Activated T-helper 1 cell treated with anti-CD3 and anti-CD28 coated beads, Interleukin-2, amount 50 U/mL, for 16 hours (primary cell): ENCODE measurements at regions not wholly inside any gene's neighbourhood (a gene's known extent, or its start where the extent isn't known, plus 50 kb on each side); places are given as distances from the start of the nearest gene placed in this dataset.

ENCODE experiments used
- DNase-seq, 2 donors: peaks; one replicate each; pipeline ENCODE4 v3.0.0-alpha.2; 2020; ENCODE audit warnings: low read depth in 1 of 2, low spot score in 1 of 2

GRCh38 chr13:31853643-31854326 is 114.5 kb downstream of the RXFP2 start:
- DNase-seq: no peak

- DNase-seq: no peak
Measured at GRCh38 chr13:31859571-31859970, 120.2 kb downstream of the RXFP2 start.

GRCh38 chr13:31860002-31860401 is 120.7 kb downstream of the RXFP2 start:
- no peak for DNase-seq

GRCh38 chr13:31862828-31863227 is 123.5 kb downstream of the RXFP2 start:
- DNase-seq: no peak

- DNase-seq: no peak
Measured at GRCh38 chr13:31864307-31864706, 125.0 kb downstream of the RXFP2 start.

GRCh38 chr13:31866099-31866498 is 126.8 kb downstream of the RXFP2 start:
- no peak for DNase-seq

GRCh38 chr13:31867709-31868108 is 128.4 kb downstream of the RXFP2 start:
- DNase-seq: no peak

- DNase-seq: no peak
Measured at GRCh38 chr13:31869582-31869981, 130.3 kb downstream of the RXFP2 start.

- no peak for DNase-seq
Measured at GRCh38 chr13:31870511-31870910, 131.2 kb downstream of the RXFP2 start.

GRCh38 chr13:31873145-31873544 is 133.8 kb downstream of the RXFP2 start:
- DNase-seq: no peak

- no peak for DNase-seq
Measured at GRCh38 chr13:31875134-31875533, 135.8 kb downstream of the RXFP2 start.

- DNase-seq: no peak
Measured at GRCh38 chr13:31878052-31878451, 138.7 kb downstream of the RXFP2 start.

- no peak for DNase-seq
Measured at GRCh38 chr13:31878495-31878894, 139.2 kb downstream of the RXFP2 start.

GRCh38 chr13:31878955-31879354 is 139.6 kb downstream of the RXFP2 start:
- no peak for DNase-seq

- no peak for DNase-seq
Measured at GRCh38 chr13:31880851-31881494, 141.6 kb downstream of the RXFP2 start.

GRCh38 chr13:31881495-31881882 is 142.2 kb downstream of the RXFP2 start:
- DNase-seq: no peak

- DNase-seq: no peak
Measured at GRCh38 chr13:31882794-31883193, 143.5 kb downstream of the RXFP2 start.

GRCh38 chr13:31884556-31884955 is 145.2 kb downstream of the RXFP2 start:
- no peak for DNase-seq

GRCh38 chr13:31885994-31886393 is 145.6 kb upstream of the FRY start:
- no peak for DNase-seq

GRCh38 chr13:31887286-31887685 is 144.3 kb upstream of the FRY start:
- DNase-seq: no peak

GRCh38 chr13:31890946-31891345 is 140.6 kb upstream of the FRY start:
- no peak for DNase-seq

- no peak for DNase-seq
Measured at GRCh38 chr13:31891472-31891871, 140.1 kb upstream of the FRY start.

- DNase-seq: no peak
Measured at GRCh38 chr13:31894931-31895330, 136.6 kb upstream of the FRY start.
